Breast epithelium (tissue), 3 donors: ENCODE measurements at regions not wholly inside any gene's neighbourhood (a gene's known extent, or its start where the extent isn't known, plus 50 kb on each side); places are given as distances from the start of the nearest gene placed in this dataset.
"Not testable (repeated sequence)": the region's sequence is repeated elsewhere in the genome, so short reads cannot be mapped to it uniquely, and the experiment has no call there.

ENCODE experiments used
- CTCF ChIP-seq, 3 donors: fragments of 450-650 bp; IDR thresholded peaks; one replicate each; pipeline ENCODE4 v1.5.1; 2016 to 2017; ENCODE audit warnings: antibody characterized with exemption in 3 of 3, mild to moderate bottlenecking in 3 of 3, moderate library complexity in 3 of 3
- POLR2AphosphoS5 ChIP-seq, 3 donors: sonication (generic); formaldehyde crosslinking; IDR thresholded peaks; one replicate each; pipeline ENCODE4 v1.6.1; 2017; ENCODE audit warnings: antibody characterized with exemption in 3 of 3

GRCh38 chr12:105500676-105501075 lies 170.2 kb downstream of the C12orf75 start:
- not testable (repeated sequence) for TF ChIP-seq CTCF, POLR2AphosphoS5 (IDR thresholded peaks at IDR 0.05)
